Right atrium auricular region (tissue), 2 donors: ENCODE measurements at regions not wholly inside any gene's neighbourhood (a gene's known extent, or its start where the extent isn't known, plus 50 kb on each side); places are given as distances from the start of the nearest gene placed in this dataset.

Experiments used
- DNase-seq: peaks from one replicate; pipeline ENCODE4 v3.0.0-alpha.2; 2019; ENCODE audit warnings: low spot score
- H3K27ac ChIP-seq, 2 donors: fragments of 200-600 bp; sonication (generic); 1 replicate in 1 of 2; 2 replicates in 1 of 2; pipeline ENCODE4 v1.5.1; 2016 to 2019
- H3K27me3 ChIP-seq, 2 donors: fragments of 200-600 bp; sonication (generic); one replicate each; pipeline versions ENCODE4 v1.5.1 to v1.6.0; 2017 to 2019
- H3K36me3 ChIP-seq: fragments of 200-600 bp; sonication (generic); one replicate; pipeline ENCODE4 v1.5.1; 2016
- H3K4me1 ChIP-seq, 2 donors: fragments of 200-600 bp; sonication (generic); one replicate each; pipeline versions ENCODE4 v1.5.1 to v1.6.0; 2017 to 2019
- H3K4me3 ChIP-seq, 2 donors: fragments of 200-600 bp; sonication (generic); 1 replicate in 1 of 2; 2 replicates in 1 of 2; pipeline ENCODE4 v1.5.1; 2017 to 2019; ENCODE audit warnings: mild to moderate bottlenecking in 1 of 2, moderate library complexity in 1 of 2
- H3K9me3 ChIP-seq, 2 donors: fragments of 200-600 bp; sonication (generic); one replicate each; pipeline ENCODE4 v1.5.1; 2019
- CTCF ChIP-seq, 2 donors: fragments of 200-600 bp; sonication (generic); IDR thresholded peaks; one replicate each; pipeline ENCODE4 v1.5.1; 2019; ENCODE audit warnings: antibody characterized with exemption in 2 of 2

- no peaks in the 10 kb centered on the region for H3K27me3 ChIP-seq
- H3K4me1 ChIP-seq: no peaks in the 10 kb centered on the region
Measured at GRCh38 chr3:23648326-23648995, 157.3 kb upstream of the UBE2E1 start.

DNA sequence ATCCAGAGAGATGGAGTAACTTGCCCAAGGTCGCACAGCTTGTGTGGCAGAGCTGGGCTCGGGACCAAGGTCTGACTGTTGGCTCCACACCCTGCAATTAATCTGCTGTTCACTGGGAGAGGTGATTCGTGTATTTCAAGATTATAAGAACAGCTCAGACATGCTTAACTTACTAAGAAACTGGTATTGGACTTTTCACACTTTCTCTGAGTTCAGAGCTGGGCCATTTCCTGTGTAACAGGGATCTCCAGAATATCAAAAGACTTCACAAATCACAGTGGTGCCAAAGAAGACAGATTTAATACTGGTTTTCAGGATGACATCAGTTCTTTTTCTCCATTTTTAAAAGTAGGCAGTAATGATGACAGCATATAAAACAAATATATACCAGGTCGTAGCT, 156.8 kb upstream of the UBE2E1 start:
- Histone ChIP-seq H3K9me3 (no peaks in the 10 kb centered on the region), H3K36me3 (no peaks in the 10 kb centered on the region), H3K4me1 (no peaks in the 10 kb centered on the region), H3K27me3 (no peaks in the 10 kb centered on the region), H3K4me3 (no peak overlapping the region), H3K27ac (no peak overlapping the region)
- no peak for TF ChIP-seq CTCF (IDR thresholded peaks at IDR 0.05)
- no peak for DNase-seq

More at GRCh38 chr3:23648326-23648995, 157.3 kb upstream of the UBE2E1 start:
- no peak for TF ChIP-seq CTCF (IDR thresholded peaks at IDR 0.05)
- no peak overlapping the region for H3K27ac ChIP-seq
- H3K9me3 ChIP-seq: no peaks in the 10 kb centered on the region
- H3K4me3 ChIP-seq: no peak overlapping the region
- no peaks in the 10 kb centered on the region for H3K36me3 ChIP-seq
- DNase-seq: no peak

GRCh38 chr3:23649448-23649847, 156.3 kb upstream of the UBE2E1 start:
- Histone ChIP-seq H3K27ac (no peak overlapping the region), H3K4me1 (no peaks in the 10 kb centered on the region), H3K9me3 (no peaks in the 10 kb centered on the region), H3K27me3 (no peaks in the 10 kb centered on the region), H3K36me3 (no peaks in the 10 kb centered on the region), H3K4me3 (no peak overlapping the region)
- no peak for DNase-seq
- TF ChIP-seq CTCF (IDR thresholded peaks at IDR 0.05): no peak

DNA sequence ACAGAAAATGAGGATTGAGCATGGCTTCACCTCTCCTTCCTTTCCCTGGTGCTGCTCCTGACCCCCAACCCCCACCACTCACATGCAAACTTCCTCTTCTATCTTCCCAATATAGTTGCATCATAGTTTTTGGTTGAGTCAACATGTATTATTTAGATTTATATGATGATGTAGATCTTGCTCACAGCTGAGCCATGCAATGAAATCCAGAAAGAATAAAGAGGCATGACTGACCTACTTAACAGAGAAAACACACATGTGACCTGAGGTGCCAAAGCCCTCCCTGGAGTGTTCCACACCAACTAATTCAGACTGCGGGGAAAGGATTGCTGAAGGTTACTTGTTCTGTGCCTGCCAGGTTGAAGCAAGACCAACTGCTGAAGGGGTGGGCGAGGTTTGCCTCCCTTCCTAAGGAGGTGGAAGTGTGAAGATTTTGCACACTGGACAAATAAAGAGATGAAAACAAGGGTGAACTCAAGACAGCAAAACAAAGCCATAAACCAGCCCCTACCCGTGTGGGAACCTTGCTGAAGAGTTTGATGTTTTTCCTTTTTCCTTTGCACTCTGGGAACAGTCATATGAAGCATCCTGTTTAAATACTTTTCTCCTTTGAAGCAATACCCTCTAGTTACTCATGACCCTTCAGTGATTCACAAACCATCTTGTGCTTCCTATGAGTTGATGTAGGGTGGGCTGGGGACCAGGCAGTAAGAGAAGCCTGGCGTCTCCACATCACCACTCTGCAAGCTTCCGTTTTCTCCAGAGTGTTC, 155.2 kb upstream of the UBE2E1 start:
- no peak for DNase-seq
- Histone ChIP-seq H3K9me3 (peaks cover 0 to under 1% of the 10 kb centered on the region in 2 donors), H3K36me3 (no peaks in the 10 kb centered on the region), H3K4me3 (no peak overlapping the region), H3K27me3 (no peaks in the 10 kb centered on the region), H3K4me1 (no peaks in the 10 kb centered on the region), H3K27ac (no peak overlapping the region)
- TF ChIP-seq CTCF (IDR thresholded peaks at IDR 0.05): no peak

DNA sequence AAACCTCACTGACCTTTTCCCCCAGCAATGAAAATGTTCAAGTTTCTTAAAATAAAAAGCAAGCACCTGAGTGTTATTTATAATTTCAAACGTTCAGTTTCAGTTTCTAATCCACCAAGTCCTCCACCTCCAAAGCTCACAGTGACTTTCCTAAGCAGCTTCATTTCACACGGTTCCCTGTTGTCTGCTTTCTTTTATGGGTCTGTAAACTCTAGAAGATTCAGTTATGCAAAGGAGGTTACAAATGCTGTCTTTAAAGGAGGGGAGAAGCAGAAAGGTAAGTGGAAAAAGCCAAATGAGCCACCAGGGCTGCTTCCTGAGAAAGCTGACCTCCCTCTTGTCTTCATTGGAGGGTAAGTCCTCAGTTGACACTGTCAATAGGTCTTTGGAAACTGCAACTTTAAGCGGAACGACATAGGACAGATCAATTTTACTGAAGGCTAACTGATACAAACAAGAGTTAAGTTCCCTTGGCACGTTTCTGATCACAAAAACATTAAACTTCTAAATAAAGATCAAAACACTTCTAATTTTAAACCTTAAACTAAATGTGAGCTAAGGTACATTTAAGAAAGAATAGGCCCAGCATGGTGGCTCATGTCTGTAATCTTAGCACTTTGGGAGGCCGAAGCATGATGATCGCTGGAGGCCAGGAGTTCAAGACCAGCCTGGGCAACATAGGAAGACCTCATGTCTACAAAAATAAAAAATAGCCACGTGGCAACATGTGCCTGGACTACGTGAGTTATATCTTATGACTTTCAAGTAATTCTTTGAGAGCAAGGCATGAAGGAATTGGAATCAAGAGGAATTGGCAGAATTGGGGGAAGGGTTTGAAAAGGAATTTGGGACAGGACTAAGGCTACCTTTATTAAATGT, 151.9 kb upstream of the UBE2E1 start:
- Histone ChIP-seq H3K4me3 (no peak overlapping the region), H3K9me3 (peaks cover 0 to 9% of the 10 kb centered on the region in 2 donors), H3K27me3 (no peaks in the 10 kb centered on the region), H3K27ac (no peak overlapping the region), H3K36me3 (no peaks in the 10 kb centered on the region), H3K4me1 (no peaks in the 10 kb centered on the region)
- DNase-seq: no peak
- TF ChIP-seq CTCF (IDR thresholded peaks at IDR 0.05): no peak
